GM10266 (cell line): ENCODE measurements at regions not wholly inside any gene's neighbourhood (a gene's known extent, or its start where the extent isn't known, plus 50 kb on each side); places are given as distances from the start of the nearest gene placed in this dataset.
A peak's percentile ranks its signal among the peaks of the same experiment; 100 is the strongest.

Experiments used
- DNase-seq: peaks from one replicate; pipeline ENCODE4 v3.0.0; 2012; ENCODE audit errors: extremely low spot score
- CTCF ChIP-seq: IDR thresholded peaks from 2 replicates; pipeline ENCODE4 v1.5.1; 2012; ENCODE audit warnings: mild to moderate bottlenecking, low read depth; ENCODE audit not compliant: control insufficient read depth, insufficient read depth; ENCODE audit errors: missing control alignments

- no peak for TF ChIP-seq CTCF
- no peak for DNase-seq
Measured at GRCh38 chr9:28758341-28758740, 1185.1 kb upstream of the C9orf72 start.

DNA sequence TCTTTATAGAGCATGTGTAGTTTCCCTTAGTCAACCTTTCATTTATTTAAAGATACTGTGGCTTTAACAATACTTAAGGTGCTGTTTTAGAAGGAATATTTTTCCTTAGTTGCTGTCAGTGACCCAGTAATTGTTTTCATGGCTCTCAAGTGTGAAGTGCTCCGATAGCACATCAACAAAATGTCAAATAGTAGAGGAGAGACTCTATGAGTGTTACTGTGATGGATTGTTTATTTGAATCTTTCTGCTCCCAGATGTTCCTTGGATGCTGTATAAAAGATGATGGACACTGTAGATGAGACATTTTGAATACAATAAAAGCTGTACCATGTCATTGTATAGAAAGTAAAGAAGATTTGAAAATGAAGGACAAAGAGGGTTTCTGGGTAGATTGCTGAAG is 1185.7 kb upstream of the C9orf72 start:
- TF ChIP-seq CTCF: no peak
- no peak for DNase-seq

DNA sequence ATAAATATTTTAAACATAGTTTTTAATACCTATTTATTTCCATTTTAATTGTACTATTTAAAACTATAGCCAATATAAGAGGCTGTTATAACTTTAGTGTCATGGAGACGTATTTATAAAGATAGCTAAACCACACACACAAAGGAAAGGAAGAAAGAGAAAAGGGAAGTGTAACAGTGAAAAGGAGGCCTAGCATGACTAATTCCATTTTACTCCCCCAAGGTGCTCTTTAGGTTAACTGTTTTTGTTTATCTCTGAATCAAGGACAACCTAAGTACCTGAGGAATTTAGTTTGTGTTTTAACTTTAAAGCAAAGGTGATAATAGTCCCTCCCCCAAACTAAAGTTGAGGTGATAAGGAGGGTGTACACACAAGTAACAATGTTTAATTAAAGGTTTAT is 1188.9 kb upstream of the C9orf72 start:
- TF ChIP-seq CTCF: no peak
- no peak for DNase-seq

DNA sequence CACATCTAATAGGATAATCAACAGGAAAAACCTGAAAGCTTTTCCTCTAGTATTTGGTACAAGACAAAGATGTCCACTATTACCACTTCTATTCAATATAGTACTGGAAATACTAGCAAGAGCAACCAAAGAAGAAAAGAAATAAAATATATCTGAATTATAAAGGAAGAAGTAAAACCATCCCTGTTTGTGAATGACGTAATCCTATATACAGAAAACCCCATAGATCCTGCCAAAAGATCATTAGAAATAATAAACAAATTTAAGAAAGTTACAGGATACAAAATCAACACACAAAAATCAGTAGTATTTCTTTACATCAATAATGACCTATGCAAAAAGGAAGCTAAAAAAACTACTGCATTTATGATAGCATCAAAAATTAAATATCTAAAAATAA is 1191.3 kb upstream of the C9orf72 start:
- no peak for TF ChIP-seq CTCF

GRCh38 chr9:28770226-28770625 is 1196.9 kb upstream of the C9orf72 start:
- no peak for DNase-seq
- no peak for TF ChIP-seq CTCF

More for the DNA sequence above, 1191.3 kb upstream of the C9orf72 start:
- no peak for DNase-seq

GRCh38 chr9:28770827-28771226 is 1197.5 kb upstream of the C9orf72 start:
- DNase-seq: no peak
- no peak for TF ChIP-seq CTCF

- peak; percentile 53 for TF ChIP-seq CTCF
- DNase-seq: peak; percentile 5
Measured at GRCh38 chr9:28774433-28775235, 1201.4 kb upstream of the C9orf72 start.
